DMS53 treated with DMSO at 0.1 percent for 48 hours (cell line): ENCODE measurements at regions not wholly inside any gene's neighbourhood (a gene's known extent, or its start where the extent isn't known, plus 50 kb on each side); places are given as distances from the start of the nearest gene placed in this dataset.
"Not testable (repeated sequence)": the region's sequence is repeated elsewhere in the genome, so short reads cannot be mapped to it uniquely, and the experiment has no call there.

Experiments used
- DNase-seq: peaks from one replicate; lab custom pipeline; 2025; ENCODE audit not compliant: unreplicated experiment; lab: John Stamatoyannopoulos, UW

GRCh38 chr4:92215476-92215875, 88.3 kb upstream of the GRID2 start:
- no peak for DNase-seq

GRCh38 chr4:92231511-92231910, 72.3 kb upstream of the GRID2 start:
- no peak for DNase-seq

GRCh38 chr4:92232566-92232965, 71.2 kb upstream of the GRID2 start:
- DNase-seq: no peak

- DNase-seq: no peak
These were observed 69.2 kb upstream of the GRID2 start for GRCh38 chr4:92234393-92235176.

GRCh38 chr4:92235731-92236130, 68.0 kb upstream of the GRID2 start:
- DNase-seq: no peak

- DNase-seq: no peak
These were observed 66.9 kb upstream of the GRID2 start for GRCh38 chr4:92236877-92237276.

GRCh38 chr4:92237559-92237958, 66.2 kb upstream of the GRID2 start:
- DNase-seq: no peak

GRCh38 chr4:92241094-92241493, 62.7 kb upstream of the GRID2 start:
- no peak for DNase-seq

- DNase-seq: no peak
These were observed 57.4 kb upstream of the GRID2 start for GRCh38 chr4:92246384-92246783.

- DNase-seq: no peak
These were observed 54.2 kb upstream of the GRID2 start for GRCh38 chr4:92249541-92249940.

- DNase-seq: no peak
These were observed 52.1 kb upstream of the GRID2 start for GRCh38 chr4:92251711-92252110.

- DNase-seq: not testable (repeated sequence)
These were observed 51.4 kb upstream of the GRID2 start for GRCh38 chr4:92252358-92252757.

GRCh38 chr4:92252846-92253245, 50.9 kb upstream of the GRID2 start:
- no peak for DNase-seq

- DNase-seq: no peak
These were observed 50.2 kb upstream of the GRID2 start for GRCh38 chr4:92253550-92253949.
